Kidney (tissue), 13 donors: ENCODE measurements at regions not wholly inside any gene's neighbourhood (a gene's known extent, or its start where the extent isn't known, plus 50 kb on each side); places are given as distances from the start of the nearest gene placed in this dataset.

Experiments used
- DNase-seq, 5 donors: peaks; one replicate each; pipeline ENCODE4 v3.0.0-alpha.2; 2013 to 2020
- FAIRE-seq: peaks from 2 replicates; lab custom pipeline; 2012; peaks lifted over from hg19 to GRCh38; lab: Jason Lieb, UNC
- H3K27ac ChIP-seq, 2 donors: one replicate each; pipeline ENCODE4 v1.7.0; 2013; ENCODE audit warnings: low read depth in 2 of 2, low read length in 2 of 2, inconsistent platforms in 1 of 2
- H3K27me3 ChIP-seq: one replicate; pipeline ENCODE4 v1.7.1; 2013; ENCODE audit warnings: low read length, inconsistent platforms; ENCODE audit not compliant: control insufficient read depth, insufficient read depth
- H3K36me3 ChIP-seq, 3 donors: one replicate each; pipeline versions ENCODE4 v1.7.0 to v1.7.1; 2013; ENCODE audit warnings: low read length in 3 of 3, control low read depth in 1 of 3, inconsistent platforms in 1 of 3; ENCODE audit not compliant: insufficient read depth in 3 of 3, control insufficient read depth in 2 of 3
- H3K4me1 ChIP-seq, 3 donors: one replicate each; pipeline versions ENCODE4 v1.7.0 to v1.7.1; 2013; ENCODE audit warnings: low read length in 3 of 3, inconsistent platforms in 1 of 3, low read depth in 1 of 3; ENCODE audit not compliant: control insufficient read depth in 2 of 3, insufficient read depth in 2 of 3
- H3K4me3 ChIP-seq, 3 donors: one replicate each; pipeline versions ENCODE4 v1.7.0 to v1.8.1; 2013; ENCODE audit warnings: low read length in 3 of 3, control low read depth in 1 of 3, inconsistent platforms in 1 of 3
- H3K9ac ChIP-seq, 3 donors: one replicate each; pipeline versions ENCODE4 v1.7.0 to v1.7.1; 2013; ENCODE audit warnings: low read length in 3 of 3, control low read depth in 1 of 3, inconsistent platforms in 1 of 3
- H3K9me3 ChIP-seq, 3 donors: one replicate each; pipeline versions ENCODE4 v1.7.0 to v1.7.1; 2013; ENCODE audit warnings: low read length in 3 of 3, control low read depth in 1 of 3, inconsistent platforms in 1 of 3; ENCODE audit not compliant: control insufficient read depth in 2 of 3, insufficient read depth in 1 of 3
- intact Hi-C: fragments of 100-400 bp; cut with DNase I; formaldehyde crosslinking; loops from one replicate; pipeline ENCODE4 v1.11.1; 2022
- TF ChIP-seq, protein P1 (sequence below): IDR thresholded peaks from 3 replicates; pipeline ENCODE4 v1.5.1; 2012; ENCODE audit warnings: mild to moderate bottlenecking, moderate library complexity, borderline replicate concordance; ENCODE audit not compliant: insufficient read depth; ENCODE audit errors: extremely low read depth
- donor health status: control.
- donor health status: control.
- donor health status: control.
- donor health status: control.
- donor health status: control.
- donor health status: DM: yes; HTN: yes; CAD: no.
- donor health status: Normal renal cell carcinoma (clear cell type).

DNA sequence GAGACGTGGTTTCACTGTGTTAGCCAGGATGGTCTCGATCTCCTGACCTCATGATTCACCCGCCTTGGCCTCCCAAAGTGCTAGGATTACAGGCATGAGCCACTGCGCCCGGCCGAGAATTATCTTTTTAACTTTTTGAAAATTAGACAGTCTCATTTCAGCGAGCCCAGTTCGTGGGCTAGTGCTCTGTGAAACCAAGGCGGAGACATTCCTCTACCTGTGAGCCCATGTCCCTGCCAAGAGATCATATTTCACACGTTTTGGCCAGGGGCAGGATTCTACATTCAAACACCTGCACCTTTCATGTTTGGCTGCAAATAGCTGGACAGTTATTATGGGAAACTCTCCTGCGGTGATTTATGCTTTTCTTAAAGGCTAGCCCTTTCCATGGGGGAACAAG, 60.3 kb downstream of the IRAG1 start:
- peak in 2 of 5 donors; percentile 55 to 56 for DNase-seq
- no peak overlapping the region for H3K9ac ChIP-seq
- H3K4me3 ChIP-seq = no peak overlapping the region
- no peaks in the 10 kb centered on the region for H3K36me3 ChIP-seq
- H3K27ac ChIP-seq = no peak overlapping the region
- TF ChIP-seq, protein P1, sequence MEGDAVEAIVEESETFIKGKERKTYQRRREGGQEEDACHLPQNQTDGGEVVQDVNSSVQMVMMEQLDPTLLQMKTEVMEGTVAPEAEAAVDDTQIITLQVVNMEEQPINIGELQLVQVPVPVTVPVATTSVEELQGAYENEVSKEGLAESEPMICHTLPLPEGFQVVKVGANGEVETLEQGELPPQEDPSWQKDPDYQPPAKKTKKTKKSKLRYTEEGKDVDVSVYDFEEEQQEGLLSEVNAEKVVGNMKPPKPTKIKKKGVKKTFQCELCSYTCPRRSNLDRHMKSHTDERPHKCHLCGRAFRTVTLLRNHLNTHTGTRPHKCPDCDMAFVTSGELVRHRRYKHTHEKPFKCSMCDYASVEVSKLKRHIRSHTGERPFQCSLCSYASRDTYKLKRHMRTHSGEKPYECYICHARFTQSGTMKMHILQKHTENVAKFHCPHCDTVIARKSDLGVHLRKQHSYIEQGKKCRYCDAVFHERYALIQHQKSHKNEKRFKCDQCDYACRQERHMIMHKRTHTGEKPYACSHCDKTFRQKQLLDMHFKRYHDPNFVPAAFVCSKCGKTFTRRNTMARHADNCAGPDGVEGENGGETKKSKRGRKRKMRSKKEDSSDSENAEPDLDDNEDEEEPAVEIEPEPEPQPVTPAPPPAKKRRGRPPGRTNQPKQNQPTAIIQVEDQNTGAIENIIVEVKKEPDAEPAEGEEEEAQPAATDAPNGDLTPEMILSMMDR = no peak
- H3K4me1 ChIP-seq = no peaks in the 10 kb centered on the region
- H3K27me3 ChIP-seq = no peaks in the 10 kb centered on the region
- FAIRE-seq = no peak
- H3K9me3 ChIP-seq = no peaks in the 10 kb centered on the region
- intact Hi-C loops = no loop called here

DNA sequence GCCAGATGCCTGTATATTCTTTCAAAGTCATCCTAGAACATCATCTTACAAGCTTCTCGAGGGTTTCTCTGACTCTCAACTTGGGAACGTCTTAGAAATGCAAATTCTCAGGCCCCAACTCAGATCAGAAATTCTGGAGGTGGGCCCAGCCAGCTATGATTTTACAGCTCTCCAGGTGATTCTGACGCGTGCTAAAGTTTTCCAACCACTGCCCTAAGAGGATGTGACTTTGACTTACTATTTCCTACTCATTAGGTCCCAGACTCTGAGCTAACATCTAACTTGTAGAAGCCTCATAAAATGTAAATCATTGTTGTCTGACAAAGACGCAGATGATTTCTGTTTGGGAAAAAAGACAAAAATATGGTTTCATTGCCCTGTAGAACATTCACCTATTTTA, 61.1 kb downstream of the IRAG1 start:
- H3K4me3 ChIP-seq = no peak overlapping the region
- no peaks in the 10 kb centered on the region for H3K9me3 ChIP-seq
- no peak overlapping the region for H3K9ac ChIP-seq
- TF ChIP-seq, protein P1 = no peak
- no peaks in the 10 kb centered on the region for H3K4me1 ChIP-seq
- H3K27ac ChIP-seq = no peak overlapping the region
- no peak for FAIRE-seq
- intact Hi-C loops = no loop called here
- no peaks in the 10 kb centered on the region for H3K27me3 ChIP-seq
- no peak for DNase-seq
- H3K36me3 ChIP-seq = no peaks in the 10 kb centered on the region

DNA sequence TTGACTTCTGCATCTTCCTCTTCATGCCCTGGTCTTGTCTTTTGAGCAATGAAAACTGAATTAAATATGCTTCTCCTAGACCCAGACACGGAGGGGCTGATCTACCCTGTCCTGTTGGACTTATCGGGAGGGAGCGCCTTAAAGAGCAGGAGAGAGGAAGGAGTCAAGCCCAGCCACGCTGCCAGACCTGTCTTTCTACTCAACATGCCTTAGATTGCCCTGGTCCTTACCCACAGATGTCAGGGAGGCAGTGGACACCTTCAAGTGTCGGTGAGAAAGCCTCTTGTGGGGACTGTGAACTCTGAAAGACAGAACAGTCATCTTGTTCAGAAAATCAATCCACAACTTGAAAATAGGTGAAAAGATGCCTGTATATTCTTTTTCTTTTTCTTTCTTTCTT, 61.8 kb downstream of the IRAG1 start:
- FAIRE-seq (no peak), DNase-seq (no peak)
- TF ChIP-seq, protein P1 = no peak
- intact Hi-C loops = no loop called here
- no peak overlapping the region for H3K27ac ChIP-seq
- H3K9ac ChIP-seq = no peak overlapping the region
- H3K27me3 ChIP-seq = no peaks in the 10 kb centered on the region
- no peaks in the 10 kb centered on the region for H3K36me3 ChIP-seq
- H3K4me1 ChIP-seq = no peaks in the 10 kb centered on the region
- no peaks in the 10 kb centered on the region for H3K9me3 ChIP-seq
- H3K4me3 ChIP-seq = no peak overlapping the region

DNA sequence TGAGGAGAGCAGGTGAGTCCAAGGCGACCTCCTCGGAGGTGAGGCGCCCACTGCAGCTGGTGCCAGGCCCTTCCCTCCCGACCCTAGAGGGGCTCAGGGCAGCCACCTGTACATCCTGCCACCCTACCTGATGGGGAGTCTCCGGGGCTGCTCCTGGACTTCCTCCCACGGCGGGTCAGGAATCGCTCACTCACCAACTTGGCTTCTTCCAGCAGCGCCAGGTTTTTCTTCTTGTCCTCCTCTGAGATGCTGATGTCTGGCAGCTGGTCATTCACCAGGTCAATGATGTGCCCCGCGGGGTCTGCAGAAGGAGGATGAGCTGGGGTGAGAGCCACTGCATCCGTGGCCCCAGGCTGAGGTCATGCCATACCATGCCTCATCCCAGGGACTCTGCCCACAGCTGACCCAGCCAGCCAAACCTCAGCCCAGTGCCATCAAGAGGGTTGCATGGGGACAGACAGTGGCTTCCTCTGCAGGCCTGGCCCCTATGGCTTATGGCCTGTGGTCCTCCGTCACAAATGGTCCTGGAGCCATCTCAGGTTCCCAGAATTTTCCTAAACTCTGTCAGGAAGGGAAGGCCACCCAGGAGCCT, 61.0 kb upstream of the LYVE1 start:
- no peaks in the 10 kb centered on the region for H3K4me1 ChIP-seq
- H3K27ac ChIP-seq = no peak overlapping the region
- no peaks in the 10 kb centered on the region for H3K27me3 ChIP-seq
- FAIRE-seq (no peak), DNase-seq (no peak)
- H3K9me3 ChIP-seq = no peaks in the 10 kb centered on the region
- H3K36me3 ChIP-seq = no peaks in the 10 kb centered on the region
- no peak overlapping the region for H3K9ac ChIP-seq
- TF ChIP-seq, protein P1 = no peak
- no peak overlapping the region for H3K4me3 ChIP-seq
- intact Hi-C loops = loop anchor here (5.0 kb wide), 1 partner anchor 103 kb away; no protein-coding TSS in a partner anchor
